ENCODE measurements at regions not wholly inside any gene's neighbourhood (a gene's known extent, or its start where the extent isn't known, plus 50 kb on each side); places are given as distances from the start of the nearest gene placed in this dataset.

DNA sequence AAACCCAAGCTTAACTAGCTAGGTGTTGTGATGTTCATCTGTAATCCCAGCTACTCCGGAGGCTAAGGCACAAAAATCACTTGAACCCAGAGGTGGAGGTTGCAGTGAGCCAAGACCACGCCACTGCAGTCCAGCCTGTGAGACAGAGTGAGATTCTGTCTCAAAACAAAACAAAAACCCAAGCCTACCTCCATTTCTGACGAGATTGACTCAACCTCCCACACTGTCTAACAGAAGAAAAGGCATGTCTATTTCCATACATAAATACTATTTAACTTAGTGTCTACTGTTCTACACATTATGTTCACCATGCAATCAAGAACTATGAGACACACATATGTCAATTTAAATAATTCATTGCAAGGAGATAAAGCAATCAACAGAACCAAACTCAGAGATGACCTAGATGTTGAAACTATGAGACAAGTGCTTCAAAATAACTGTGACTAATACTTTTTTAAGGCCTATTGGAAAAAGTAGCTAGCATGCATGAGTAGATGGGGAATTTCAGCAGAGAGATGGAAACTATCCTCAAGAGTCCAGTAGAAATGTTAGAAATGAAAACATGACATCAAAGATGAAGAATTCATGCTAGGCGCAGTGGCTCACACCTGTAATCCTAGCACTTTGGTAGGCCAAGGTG is 75.9 kb upstream of the DHRS4 start:
- intact Hi-C loops (cut with micrococcal nuclease; ENCODE audit: unreplicated experiment), result no loop called here
- ChIA-PET POLR2A (ENCODE audit: low non-redundant PET) (no interaction called here), CTCF (no interaction called here)
- H3K4me1 ChIP-seq (ENCODE audit: insufficient read depth, low read length, poor library complexity, severe bottlenecking), result no peaks in the 10 kb centered on the region
- no peak overlapping the region for H3K27ac ChIP-seq (ENCODE audit: low read depth, low read length, poor library complexity, severe bottlenecking)
- BruUV-seq (replicated peaks), result no TSS peak
- H3K4me3 ChIP-seq (ENCODE audit: low read depth, low read length, poor library complexity, severe bottlenecking), result no peak overlapping the region
- H3K27me3 ChIP-seq (replicated peaks; ENCODE audit: insufficient read depth, low read depth, low read length, poor library complexity), result no peaks in the 10 kb centered on the region
- no peak for TF ChIP-seq EZH2 (IDR thresholded peaks at IDR 0.05; ENCODE audit: borderline replicate concordance, low read depth, low read length, poor library complexity, severe bottlenecking)
- TF ChIP-seq, protein P1, sequence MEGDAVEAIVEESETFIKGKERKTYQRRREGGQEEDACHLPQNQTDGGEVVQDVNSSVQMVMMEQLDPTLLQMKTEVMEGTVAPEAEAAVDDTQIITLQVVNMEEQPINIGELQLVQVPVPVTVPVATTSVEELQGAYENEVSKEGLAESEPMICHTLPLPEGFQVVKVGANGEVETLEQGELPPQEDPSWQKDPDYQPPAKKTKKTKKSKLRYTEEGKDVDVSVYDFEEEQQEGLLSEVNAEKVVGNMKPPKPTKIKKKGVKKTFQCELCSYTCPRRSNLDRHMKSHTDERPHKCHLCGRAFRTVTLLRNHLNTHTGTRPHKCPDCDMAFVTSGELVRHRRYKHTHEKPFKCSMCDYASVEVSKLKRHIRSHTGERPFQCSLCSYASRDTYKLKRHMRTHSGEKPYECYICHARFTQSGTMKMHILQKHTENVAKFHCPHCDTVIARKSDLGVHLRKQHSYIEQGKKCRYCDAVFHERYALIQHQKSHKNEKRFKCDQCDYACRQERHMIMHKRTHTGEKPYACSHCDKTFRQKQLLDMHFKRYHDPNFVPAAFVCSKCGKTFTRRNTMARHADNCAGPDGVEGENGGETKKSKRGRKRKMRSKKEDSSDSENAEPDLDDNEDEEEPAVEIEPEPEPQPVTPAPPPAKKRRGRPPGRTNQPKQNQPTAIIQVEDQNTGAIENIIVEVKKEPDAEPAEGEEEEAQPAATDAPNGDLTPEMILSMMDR (conservative IDR thresholded peaks at IDR 0.05; ENCODE audit: low read depth, low read length), result no peak
- DNase-seq (ENCODE audit: low spot score), result no peak
- H3K36me3 ChIP-seq (ENCODE audit: insufficient read depth, low read length, poor library complexity, severe bottlenecking), result no peaks in the 10 kb centered on the region
- H3K9me3 ChIP-seq (ENCODE audit: low read depth, low read length, poor library complexity, severe bottlenecking), result no peaks in the 10 kb centered on the region

GRCh38 chr14:23881282-23881681 is 72.3 kb upstream of the DHRS4 start:
- TF ChIP-seq, protein P1 (conservative IDR thresholded peaks at IDR 0.05; ENCODE audit: low read depth, low read length), result no peak
- TF ChIP-seq EZH2 (IDR thresholded peaks at IDR 0.05; ENCODE audit: borderline replicate concordance, low read depth, low read length, poor library complexity, severe bottlenecking), result no peak
- Histone ChIP-seq H3K27me3 (replicated peaks; ENCODE audit: insufficient read depth, low read depth, low read length, poor library complexity) (no peaks in the 10 kb centered on the region), H3K4me1 (ENCODE audit: insufficient read depth, low read length, poor library complexity, severe bottlenecking) (peaks cover 4% of the 10 kb centered on the region), H3K27ac (ENCODE audit: low read depth, low read length, poor library complexity, severe bottlenecking) (no peak overlapping the region), H3K9me3 (ENCODE audit: low read depth, low read length, poor library complexity, severe bottlenecking) (no peaks in the 10 kb centered on the region), H3K36me3 (ENCODE audit: insufficient read depth, low read length, poor library complexity, severe bottlenecking) (no peaks in the 10 kb centered on the region), H3K4me3 (ENCODE audit: low read depth, low read length, poor library complexity, severe bottlenecking) (no peak overlapping the region)
- no TSS peak for BruUV-seq (replicated peaks)
- intact Hi-C loops (cut with micrococcal nuclease; ENCODE audit: unreplicated experiment), result no loop called here
- CTCF ChIA-PET, result no interaction called here
- POLR2A ChIA-PET (ENCODE audit: low non-redundant PET), result no interaction called here
- DNase-seq (ENCODE audit: low spot score), result no peak

DNA sequence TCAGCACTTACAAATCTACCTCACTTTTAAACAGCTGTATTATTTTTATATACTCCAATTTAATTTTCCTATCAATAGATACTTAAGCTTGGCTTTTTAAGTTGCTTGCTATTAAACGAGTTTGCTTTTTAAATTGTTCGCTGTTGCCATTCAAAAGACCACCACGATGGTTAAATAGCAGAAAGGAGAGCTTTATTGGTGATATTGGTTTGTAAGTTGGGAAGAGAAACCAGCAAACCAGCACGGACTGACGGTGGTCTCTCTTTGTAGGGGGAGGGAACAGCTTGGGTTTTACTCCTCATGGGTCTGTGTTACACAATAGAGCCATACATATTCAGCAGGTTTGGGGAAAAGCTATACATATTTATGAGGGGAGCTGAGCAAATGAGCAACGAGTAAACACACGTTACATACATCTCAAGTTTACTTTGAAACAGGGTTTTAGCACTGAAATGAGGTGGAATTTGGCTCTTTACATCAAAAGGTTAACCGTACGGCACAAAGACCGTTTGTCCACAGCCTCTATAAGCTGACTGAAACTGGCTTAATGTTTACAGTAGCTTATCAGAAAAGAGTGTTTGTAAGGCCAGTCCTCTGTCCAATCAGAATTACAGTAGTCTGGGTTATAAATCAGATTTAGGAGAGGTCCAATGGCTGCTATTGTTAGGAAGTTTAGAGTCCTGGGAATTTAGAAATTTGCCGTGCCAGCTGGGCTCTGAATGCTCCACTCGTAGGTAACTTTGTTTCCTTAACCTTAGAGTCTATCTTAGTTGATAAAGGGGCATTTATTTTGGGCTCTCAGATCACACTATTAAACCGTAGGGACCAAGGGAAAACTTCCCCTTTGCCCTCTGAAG is 69.7 kb upstream of the DHRS4 start:
- no peaks in the 10 kb centered on the region for H3K27me3 ChIP-seq (replicated peaks; ENCODE audit: insufficient read depth, low read depth, low read length, poor library complexity)
- no TSS peak for BruUV-seq (replicated peaks)
- intact Hi-C loops (cut with micrococcal nuclease; ENCODE audit: unreplicated experiment), result no loop called here
- no peaks in the 10 kb centered on the region for H3K36me3 ChIP-seq (ENCODE audit: insufficient read depth, low read length, poor library complexity, severe bottlenecking)
- DNase-seq (ENCODE audit: low spot score), result peak; percentile 27
- TF ChIP-seq, protein P1 (conservative IDR thresholded peaks at IDR 0.05; ENCODE audit: low read depth, low read length), result no peak
- TF ChIP-seq EZH2 (IDR thresholded peaks at IDR 0.05; ENCODE audit: borderline replicate concordance, low read depth, low read length, poor library complexity, severe bottlenecking), result no peak
- H3K4me3 ChIP-seq (ENCODE audit: low read depth, low read length, poor library complexity, severe bottlenecking), result no peak overlapping the region
- H3K27ac ChIP-seq (ENCODE audit: low read depth, low read length, poor library complexity, severe bottlenecking), result no peak overlapping the region
- POLR2A ChIA-PET (ENCODE audit: low non-redundant PET), result no interaction called here
- H3K4me1 ChIP-seq (ENCODE audit: insufficient read depth, low read length, poor library complexity, severe bottlenecking), result peaks cover 4% of the 10 kb centered on the region
- CTCF ChIA-PET, result no interaction called here
- H3K9me3 ChIP-seq (ENCODE audit: low read depth, low read length, poor library complexity, severe bottlenecking), result peaks cover 10% of the 10 kb centered on the region

Measured in A673 (cell line).